ENCODE measurements at regions not wholly inside any gene's neighbourhood (a gene's known extent, or its start where the extent isn't known, plus 50 kb on each side); places are given as distances from the start of the nearest gene placed in this dataset.

DNA sequence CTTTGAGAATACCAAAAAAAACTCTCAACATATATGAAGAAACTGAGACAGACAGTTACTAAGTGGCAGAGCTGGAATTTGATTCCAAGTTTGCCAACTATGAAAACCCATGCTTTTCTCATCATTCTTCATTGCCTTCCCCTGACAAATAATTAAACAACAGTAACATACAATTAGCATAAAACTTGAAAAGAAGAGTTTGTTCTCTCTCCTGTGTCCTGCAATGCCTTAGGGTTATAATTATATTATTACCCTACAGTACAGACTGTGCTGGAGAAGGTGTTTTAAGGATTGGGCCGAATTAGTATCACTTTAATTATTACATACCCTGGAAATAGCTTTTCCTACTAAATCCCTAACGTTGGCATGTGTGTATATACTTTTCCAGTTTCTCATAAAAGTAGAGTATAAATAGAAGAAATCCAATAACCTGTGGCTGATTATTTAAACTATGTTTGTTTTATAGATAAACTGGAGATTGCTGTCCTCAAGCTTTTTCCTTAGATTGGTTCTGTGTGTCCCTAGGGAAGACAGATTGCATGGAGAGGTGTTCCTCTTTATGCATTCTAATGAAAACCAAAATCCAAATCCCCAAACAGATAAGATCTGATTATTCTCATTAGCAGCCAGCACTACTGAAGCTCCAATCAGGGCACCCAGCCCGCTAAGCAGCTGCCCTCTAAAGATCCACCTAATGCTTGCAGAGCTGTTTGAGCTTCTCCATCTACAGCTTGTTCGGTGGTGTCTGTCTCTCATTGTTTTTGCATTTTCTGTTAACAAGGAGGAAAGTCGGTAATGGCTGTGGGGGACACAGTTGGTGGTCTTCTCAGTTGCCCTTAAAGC, 156.3 kb downstream of the TM2D1 start:
- Histone ChIP-seq H4K20me1 (ENCODE audit: control insufficient read depth, insufficient read depth, low read length, poor library complexity, severe bottlenecking) (no peaks in the 10 kb centered on the region), H3K27me3 (replicated peaks in 1 of 4; ENCODE audit: control extremely low read depth in 1 of 4, control insufficient read depth in 3 of 4, insufficient read depth in 4 of 4, low read length in 3 of 4) (no peaks in the 10 kb centered on the region), H3K9me3 (ENCODE audit: control extremely low read depth in 1 of 3, control insufficient read depth in 2 of 3, insufficient read depth in 1 of 3, low read length in 2 of 3) (peaks cover 1 to 22% (median 17%) of the 10 kb centered on the region in 3 donors), H3K79me2 (ENCODE audit: control insufficient read depth, insufficient read depth, low read length) (no peaks in the 10 kb centered on the region), H3K4me3 (ENCODE audit: control extremely low read depth in 1 of 5, extremely low read depth in 1 of 5, insufficient read depth in 1 of 5, low read depth in 2 of 5, low read length in 4 of 5) (no peak overlapping the region), H3K4me1 (ENCODE audit: control insufficient read depth in 2 of 2, insufficient read depth in 2 of 2, low read length in 2 of 2) (no peaks in the 10 kb centered on the region), H3K4me2 (replicated peaks; ENCODE audit: low read depth, low read length, poor library complexity, severe bottlenecking) (no peak overlapping the region), H3K27ac (ENCODE audit: low read length in 2 of 2) (no peak overlapping the region), H3K9ac (ENCODE audit: low read length) (no peak overlapping the region), H3K36me3 (replicated peaks in 1 of 2; ENCODE audit: control extremely low read depth in 1 of 2, control insufficient read depth in 1 of 2, extremely low read depth in 1 of 2, insufficient read depth in 2 of 2, low read length in 1 of 2) (no peaks in the 10 kb centered on the region), H2AFZ (ENCODE audit: insufficient read depth, low read depth, low read length, poor library complexity, severe bottlenecking) (no peak overlapping the region)
- no peak for DNase-seq
- intact Hi-C loops (cut with micrococcal nuclease): no loop called here
- ATAC-seq (ENCODE audit: low read depth): no peak
- no peak overlapping the region for H3K4me3 Mint-ChIP-seq
- TF ChIP-seq, protein P1, sequence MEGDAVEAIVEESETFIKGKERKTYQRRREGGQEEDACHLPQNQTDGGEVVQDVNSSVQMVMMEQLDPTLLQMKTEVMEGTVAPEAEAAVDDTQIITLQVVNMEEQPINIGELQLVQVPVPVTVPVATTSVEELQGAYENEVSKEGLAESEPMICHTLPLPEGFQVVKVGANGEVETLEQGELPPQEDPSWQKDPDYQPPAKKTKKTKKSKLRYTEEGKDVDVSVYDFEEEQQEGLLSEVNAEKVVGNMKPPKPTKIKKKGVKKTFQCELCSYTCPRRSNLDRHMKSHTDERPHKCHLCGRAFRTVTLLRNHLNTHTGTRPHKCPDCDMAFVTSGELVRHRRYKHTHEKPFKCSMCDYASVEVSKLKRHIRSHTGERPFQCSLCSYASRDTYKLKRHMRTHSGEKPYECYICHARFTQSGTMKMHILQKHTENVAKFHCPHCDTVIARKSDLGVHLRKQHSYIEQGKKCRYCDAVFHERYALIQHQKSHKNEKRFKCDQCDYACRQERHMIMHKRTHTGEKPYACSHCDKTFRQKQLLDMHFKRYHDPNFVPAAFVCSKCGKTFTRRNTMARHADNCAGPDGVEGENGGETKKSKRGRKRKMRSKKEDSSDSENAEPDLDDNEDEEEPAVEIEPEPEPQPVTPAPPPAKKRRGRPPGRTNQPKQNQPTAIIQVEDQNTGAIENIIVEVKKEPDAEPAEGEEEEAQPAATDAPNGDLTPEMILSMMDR (IDR thresholded peaks at IDR 0.05): no peak
- no peak for TF ChIP-seq EZH2 (IDR thresholded peaks at IDR 0.05; ENCODE audit: borderline replicate concordance, insufficient read depth, low read depth, low read length, poor library complexity, severe bottlenecking)
- no peaks in the 10 kb centered on the region for H3K27me3 Mint-ChIP-seq
- ChIA-PET CTCF (interaction anchor here (1.0 to 1.4 kb wide), 2 partner anchors 14 to 20 kb away, joined by 3 to 5 read pairs; no protein-coding TSS in a partner anchor), POLR2A (no interaction called here)
- H3K27ac Mint-ChIP-seq: no peak overlapping the region
- 100% methylated on average over 1 of the region's 5 CpGs for WGBS (ENCODE audit: insufficient coverage)
- H3K4me1 Mint-ChIP-seq: no peaks in the 10 kb centered on the region
- H3K9me3 Mint-ChIP-seq (ENCODE audit: insufficient read depth): peaks cover 5% of the 10 kb centered on the region

- ChIA-PET POLR2A (no interaction called here), CTCF (no interaction called here)
- no peaks in the 10 kb centered on the region for H3K4me1 ChIP-seq (ENCODE audit: control insufficient read depth in 2 of 2, insufficient read depth in 2 of 2, low read length in 2 of 2)
- no peaks in the 10 kb centered on the region for H3K36me3 ChIP-seq (replicated peaks in 1 of 2; ENCODE audit: control extremely low read depth in 1 of 2, control insufficient read depth in 1 of 2, extremely low read depth in 1 of 2, insufficient read depth in 2 of 2, low read length in 1 of 2)
- no CpG with 5 or more reads among the region's 1 CpG for WGBS (ENCODE audit: insufficient coverage)
- H3K9me3 Mint-ChIP-seq (ENCODE audit: insufficient read depth): peaks cover 5% of the 10 kb centered on the region
- DNase-seq: no peak
- H2AFZ ChIP-seq (ENCODE audit: insufficient read depth, low read depth, low read length, poor library complexity, severe bottlenecking): no peak overlapping the region
- TF ChIP-seq, protein P1 (IDR thresholded peaks at IDR 0.05): no peak
- TF ChIP-seq EZH2 (IDR thresholded peaks at IDR 0.05; ENCODE audit: borderline replicate concordance, insufficient read depth, low read depth, low read length, poor library complexity, severe bottlenecking): no peak
- no peaks in the 10 kb centered on the region for H3K27me3 ChIP-seq (replicated peaks in 1 of 4; ENCODE audit: control extremely low read depth in 1 of 4, control insufficient read depth in 3 of 4, insufficient read depth in 4 of 4, low read length in 3 of 4)
- H3K4me2 ChIP-seq (replicated peaks; ENCODE audit: low read depth, low read length, poor library complexity, severe bottlenecking): no peak overlapping the region
- H3K4me3 ChIP-seq (ENCODE audit: control extremely low read depth in 1 of 5, extremely low read depth in 1 of 5, insufficient read depth in 1 of 5, low read depth in 2 of 5, low read length in 4 of 5): no peak overlapping the region
- no peak overlapping the region for H3K27ac Mint-ChIP-seq
- H3K9ac ChIP-seq (ENCODE audit: low read length): no peak overlapping the region
- no peaks in the 10 kb centered on the region for H3K79me2 ChIP-seq (ENCODE audit: control insufficient read depth, insufficient read depth, low read length)
- no peak for ATAC-seq (ENCODE audit: low read depth)
- no peaks in the 10 kb centered on the region for H4K20me1 ChIP-seq (ENCODE audit: control insufficient read depth, insufficient read depth, low read length, poor library complexity, severe bottlenecking)
- no peaks in the 10 kb centered on the region for H3K27me3 Mint-ChIP-seq
- H3K4me3 Mint-ChIP-seq: no peak overlapping the region
- no peak overlapping the region for H3K27ac ChIP-seq (ENCODE audit: low read length in 2 of 2)
- intact Hi-C loops (cut with micrococcal nuclease): no loop called here
- peaks cover 1 to 22% (median 17%) of the 10 kb centered on the region in 3 donors for H3K9me3 ChIP-seq (ENCODE audit: control extremely low read depth in 1 of 3, control insufficient read depth in 2 of 3, insufficient read depth in 1 of 3, low read length in 2 of 3)
- no peaks in the 10 kb centered on the region for H3K4me1 Mint-ChIP-seq
These were observed 158.8 kb downstream of the TM2D1 start for GRCh38 chr1:61566177-61566576.

All from B cell (primary cell).